ENCODE measurements at regions not wholly inside any gene's neighbourhood (a gene's known extent, or its start where the extent isn't known, plus 50 kb on each side); places are given as distances from the start of the nearest gene placed in this dataset.

GRCh38 chr10:47104786-47105385, 193.7 kb downstream of the PTPN20 start:
- DNase-seq (ENCODE audit: low spot score) = no peak

GRCh38 chr10:47107007-47107747, 192.8 kb upstream of the GDF10 start:
- no peak for DNase-seq (ENCODE audit: low spot score)

GRCh38 chr10:47109906-47110305, 190.1 kb upstream of the GDF10 start:
- no peak for DNase-seq (ENCODE audit: low spot score)

DNA sequence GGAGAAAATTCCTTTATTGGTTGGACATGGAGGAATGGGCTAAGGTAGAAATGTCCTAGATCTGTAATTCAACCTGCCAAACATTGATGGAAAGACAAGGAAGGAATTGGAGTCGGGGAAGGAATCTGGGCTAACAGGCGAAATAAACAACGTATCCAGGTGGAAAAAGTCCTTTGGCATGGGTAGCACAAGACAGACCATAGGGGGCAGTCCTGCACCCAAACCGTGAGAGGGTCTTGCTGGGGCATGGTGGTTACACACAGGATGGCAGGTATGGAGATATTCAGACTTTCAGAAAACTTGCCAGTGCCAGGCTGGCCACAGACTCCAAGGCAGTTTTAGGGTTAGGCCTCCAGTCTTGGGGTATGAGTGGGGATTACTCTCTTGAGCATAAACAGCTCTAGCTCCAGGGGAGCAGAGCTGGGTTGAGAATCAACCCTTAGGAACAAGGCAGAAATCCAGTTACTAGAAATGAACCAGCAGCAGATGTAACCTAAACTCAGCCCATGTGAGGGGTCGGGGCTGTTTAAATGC, 188.6 kb upstream of the GDF10 start:
- no peak for DNase-seq (ENCODE audit: low spot score)

- no peak for DNase-seq (ENCODE audit: low spot score)
Observed at GRCh38 chr10:47112612-47113011, 187.4 kb upstream of the GDF10 start.

DNA sequence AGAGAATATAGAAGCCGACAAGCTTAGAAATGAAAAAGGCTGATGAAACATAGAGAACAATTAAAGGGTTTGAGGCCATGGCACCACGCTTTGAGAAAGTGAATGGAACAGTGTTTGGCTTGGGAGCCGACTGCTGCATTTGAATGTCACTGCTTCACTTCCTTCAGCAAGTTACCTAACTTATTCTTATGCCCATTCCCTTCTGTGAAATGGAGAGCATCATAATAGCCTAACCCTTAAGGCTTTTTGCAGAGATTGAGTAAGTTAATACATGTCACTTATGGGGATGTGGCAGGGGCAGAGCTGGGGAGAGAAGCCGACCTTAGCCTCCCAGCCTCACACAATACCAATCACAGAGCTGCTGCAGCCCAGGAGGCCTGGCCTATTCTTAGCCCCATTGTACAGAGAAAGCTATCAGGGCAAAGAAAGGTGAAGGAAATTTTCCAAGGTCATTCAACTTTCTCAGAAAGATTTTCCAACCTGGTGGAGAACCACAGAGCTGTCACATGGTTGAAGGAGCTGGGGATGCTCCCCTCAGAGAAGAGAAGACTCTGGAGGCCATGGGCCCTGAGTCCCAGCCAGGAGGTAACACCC, 186.0 kb upstream of the GDF10 start:
- DNase-seq (ENCODE audit: low spot score) = no peak

GRCh38 chr10:47114680-47115186, 185.3 kb upstream of the GDF10 start:
- no peak for DNase-seq (ENCODE audit: low spot score)

GRCh38 chr10:47115322-47115721, 184.7 kb upstream of the GDF10 start:
- no peak for DNase-seq (ENCODE audit: low spot score)

- no peak for DNase-seq (ENCODE audit: low spot score)
Observed at GRCh38 chr10:47116445-47116844, 183.6 kb upstream of the GDF10 start.

GRCh38 chr10:47118326-47118725, 181.7 kb upstream of the GDF10 start:
- DNase-seq (ENCODE audit: low spot score) = no peak

GRCh38 chr10:47121336-47121735, 178.7 kb upstream of the GDF10 start:
- DNase-seq (ENCODE audit: low spot score) = no peak

GRCh38 chr10:47123716-47124288, 176.2 kb upstream of the GDF10 start:
- no peak for DNase-seq (ENCODE audit: low spot score)

GRCh38 chr10:47127188-47127785, 172.7 kb upstream of the GDF10 start:
- DNase-seq (ENCODE audit: low spot score) = no peak

DNA sequence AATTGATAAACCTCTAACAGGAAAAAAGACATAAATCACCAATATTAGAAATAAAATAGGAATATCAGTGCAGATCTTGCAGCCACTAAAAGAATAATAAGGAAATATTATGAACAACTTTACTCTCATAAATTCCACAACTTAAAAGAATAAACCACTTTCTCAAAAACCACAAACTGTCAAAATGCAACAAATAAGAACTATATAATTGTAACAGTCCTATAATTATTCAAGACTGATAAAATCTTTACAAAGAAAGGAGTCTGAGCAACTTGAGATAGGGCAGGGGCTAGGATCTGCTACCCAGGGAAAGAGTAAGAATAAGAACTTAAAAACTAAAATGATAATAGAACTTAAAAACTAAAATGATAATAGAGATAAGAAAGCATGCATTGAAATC, 169.5 kb upstream of the GDF10 start:
- no peak for DNase-seq (ENCODE audit: low spot score)

DNA sequence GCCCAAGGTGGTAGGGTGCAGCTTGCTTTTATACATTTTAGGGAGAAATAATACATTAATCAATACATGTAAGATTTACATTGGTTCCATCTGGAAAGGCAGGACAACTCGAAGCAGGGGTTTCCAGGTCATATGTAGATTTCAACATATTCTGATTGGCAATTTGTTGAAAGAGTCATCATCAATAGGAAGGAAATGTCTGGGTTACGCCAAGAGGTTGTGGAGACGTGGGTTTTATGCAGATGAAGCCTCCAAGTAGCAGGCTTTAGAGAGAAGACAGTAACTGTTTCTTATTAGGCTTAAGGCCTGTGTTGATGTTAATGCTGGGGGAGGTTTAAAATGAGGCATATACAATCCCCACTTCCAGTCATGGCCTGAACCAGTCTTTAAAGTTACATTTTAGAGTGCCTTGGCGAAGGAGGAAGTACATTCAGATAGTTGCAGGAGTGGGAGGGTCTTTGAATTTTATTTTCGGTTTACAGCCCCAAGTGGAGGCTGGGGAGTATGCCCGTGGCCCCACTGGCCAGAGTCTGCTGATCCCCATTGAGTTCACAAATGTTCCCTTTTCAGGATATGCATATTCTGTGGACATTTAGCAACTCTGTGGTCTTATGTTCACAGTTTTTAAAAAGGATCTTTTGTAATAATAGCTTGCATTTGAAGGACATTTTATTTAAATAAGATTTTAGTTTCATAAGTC, 166.0 kb upstream of the GDF10 start:
- DNase-seq (ENCODE audit: low spot score) = no peak

GRCh38 chr10:47136866-47137265, 163.1 kb upstream of the GDF10 start:
- DNase-seq (ENCODE audit: low spot score) = no peak

- DNase-seq (ENCODE audit: low spot score) = no peak
Observed at GRCh38 chr10:47137311-47137851, 162.6 kb upstream of the GDF10 start.

DNA sequence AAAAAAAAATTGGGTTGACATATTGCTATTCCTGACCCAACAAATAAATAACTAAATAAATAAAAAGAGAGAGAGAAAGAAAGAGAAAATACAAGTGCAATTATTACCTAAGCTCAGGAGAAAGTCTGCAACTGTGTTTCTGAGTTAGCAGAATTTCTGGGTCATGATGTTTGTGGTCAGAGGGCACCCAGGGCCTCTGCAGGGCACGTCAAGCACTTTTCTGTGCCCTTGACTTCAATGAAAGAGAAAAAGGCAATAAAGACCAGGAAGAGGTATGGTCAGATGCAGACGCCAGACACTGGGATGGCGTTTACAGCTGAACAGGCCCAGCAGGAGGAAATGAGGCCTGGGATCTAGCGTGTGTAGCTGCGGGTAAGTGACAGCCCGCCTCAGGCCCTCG, 160.9 kb upstream of the GDF10 start:
- no peak for DNase-seq (ENCODE audit: low spot score)

- DNase-seq (ENCODE audit: low spot score) = no peak
Observed at GRCh38 chr10:47140761-47141348, 159.1 kb upstream of the GDF10 start.

GRCh38 chr10:47141349-47141748, 158.6 kb upstream of the GDF10 start:
- no peak for DNase-seq (ENCODE audit: low spot score)

DNA sequence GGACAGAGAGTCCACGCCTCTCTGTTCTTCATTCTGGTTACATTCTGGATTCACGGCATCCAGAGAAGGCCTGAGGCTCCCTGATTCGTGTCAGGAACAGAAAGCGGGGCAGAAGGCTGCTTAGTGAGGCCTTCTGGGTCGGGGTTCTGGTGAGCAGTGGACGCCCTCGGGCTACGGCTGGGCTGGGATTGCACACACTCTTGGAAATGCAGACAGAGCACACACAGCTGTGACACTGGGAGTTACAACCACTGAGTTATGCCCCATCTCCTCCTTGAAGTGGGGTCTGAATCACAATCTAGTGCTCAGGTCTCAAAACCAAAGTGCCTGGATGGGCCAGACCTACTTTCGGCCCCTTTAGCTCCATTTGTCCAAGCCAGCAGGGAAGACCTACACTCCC, 156.9 kb upstream of the GDF10 start:
- no peak for DNase-seq (ENCODE audit: low spot score)
